HT-29 (cell line): ENCODE measurements at regions not wholly inside any gene's neighbourhood (a gene's known extent, or its start where the extent isn't known, plus 50 kb on each side); places are given as distances from the start of the nearest gene placed in this dataset.
"Not testable (repeated sequence)": the region's sequence is repeated elsewhere in the genome, so short reads cannot be mapped to it uniquely, and the experiment has no call there.

Source experiments
- DNase-seq: peaks from one replicate; pipeline ENCODE4 v3.0.0-alpha.2; 2015; ENCODE audit warnings: low spot score

DNA sequence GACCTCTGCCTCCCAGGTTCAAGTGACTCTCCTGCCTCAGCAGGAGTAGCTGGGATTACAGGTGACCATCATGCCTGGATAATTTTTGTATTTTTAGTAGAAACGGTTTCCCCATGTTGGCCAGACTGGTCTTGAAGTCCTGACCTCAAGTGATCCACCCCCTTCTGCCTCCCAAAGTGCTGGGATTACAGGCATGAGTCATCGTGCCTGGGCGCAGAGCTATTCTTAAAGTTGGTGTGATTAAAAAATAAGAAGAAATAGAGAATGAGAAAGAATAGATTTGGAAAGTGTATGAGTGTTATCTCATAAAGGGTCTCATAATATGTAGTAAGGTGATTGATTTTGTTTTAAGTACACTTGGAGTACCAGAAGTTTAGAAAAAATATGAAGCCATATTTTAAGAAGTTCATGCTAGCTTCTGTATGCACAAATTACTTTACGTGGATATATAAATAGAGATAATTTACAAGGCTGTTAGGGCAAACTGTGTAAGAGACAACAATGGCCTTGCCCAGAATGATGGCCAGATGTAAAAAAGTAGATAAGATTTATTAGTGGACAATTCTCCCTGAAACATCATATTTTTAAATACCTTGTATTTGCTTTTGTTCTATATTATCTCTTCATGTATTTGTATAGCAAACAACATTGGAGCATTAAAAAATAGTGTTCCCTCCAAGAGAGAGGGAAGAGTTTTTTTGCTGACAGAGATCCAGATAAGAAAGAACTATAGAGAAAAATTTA is 1108.5 kb downstream of the SLC16A7 start:
- no peak for DNase-seq

- no peak for DNase-seq
Measured at GRCh38 chr12:60710246-60710645, 1114.4 kb downstream of the SLC16A7 start.

DNA sequence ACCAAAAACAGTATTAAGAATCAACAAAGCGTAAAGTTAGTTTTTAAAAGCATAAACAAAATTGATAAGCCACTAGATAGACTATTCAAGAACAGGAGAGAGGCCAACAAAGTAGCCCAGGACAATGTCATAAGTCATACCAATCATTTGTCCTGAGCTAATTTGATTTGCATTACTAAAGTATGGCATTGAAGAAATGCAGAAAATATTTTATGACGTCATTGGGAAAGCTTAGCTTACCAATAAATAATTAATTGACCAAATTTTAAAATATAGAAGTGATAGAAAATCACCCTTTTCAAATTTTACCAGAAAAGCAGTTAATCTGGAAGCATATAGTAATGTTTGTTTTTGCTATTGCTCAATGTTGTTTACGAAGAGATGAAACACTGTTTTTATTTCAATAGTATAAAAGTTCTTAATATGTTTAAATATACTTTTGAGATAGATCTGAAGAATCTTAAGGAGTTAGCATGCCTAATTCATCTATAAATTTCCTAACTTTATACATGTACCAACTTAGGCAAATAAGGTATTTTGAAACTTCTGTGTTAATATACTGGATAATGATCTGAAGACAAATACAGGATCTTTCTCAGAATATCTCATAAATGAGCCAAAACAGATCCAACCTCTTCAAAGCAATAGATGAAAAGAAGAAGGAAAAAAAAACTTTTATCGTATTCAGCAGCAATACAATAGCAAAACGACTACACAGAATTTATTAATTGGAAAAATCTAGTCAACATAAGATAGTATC is 1118.5 kb downstream of the SLC16A7 start:
- DNase-seq: no peak

DNA sequence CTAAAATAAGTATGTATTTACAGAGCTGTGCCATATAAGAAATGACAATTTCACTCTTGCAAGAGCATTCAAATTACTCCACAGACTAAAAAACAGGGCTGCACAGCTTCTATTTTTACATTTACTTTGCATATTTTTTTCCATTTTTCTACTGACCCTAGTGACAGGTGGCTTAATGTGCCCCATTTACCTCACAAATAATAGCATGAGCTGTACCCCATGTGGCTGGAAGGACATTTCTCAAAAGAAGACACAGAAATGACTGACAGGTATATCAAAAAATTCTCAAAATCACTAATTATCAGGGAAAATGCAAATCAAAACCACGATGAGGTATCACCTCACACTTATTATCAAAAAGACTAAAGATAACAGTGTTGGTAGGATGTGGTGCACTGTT is 1128.6 kb downstream of the SLC16A7 start:
- DNase-seq: no peak

DNA sequence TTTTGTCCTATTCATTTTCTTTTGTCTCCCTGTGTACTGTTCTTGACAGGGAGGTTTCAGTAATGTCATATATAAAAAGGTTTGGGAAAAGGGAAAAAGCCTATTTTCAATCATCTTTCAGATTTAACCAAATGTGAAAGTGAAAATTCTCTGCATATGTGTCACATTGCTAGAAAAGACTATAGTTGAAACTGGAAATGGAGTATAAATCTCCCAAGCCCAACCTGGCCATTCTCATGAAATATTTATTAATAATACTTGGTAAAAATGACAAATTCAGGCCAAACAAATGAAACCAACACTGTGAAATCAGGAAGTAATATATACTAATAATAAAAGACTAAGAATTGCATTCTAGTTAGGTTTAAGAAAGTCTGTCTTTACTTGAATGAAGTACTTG is 1129.2 kb downstream of the SLC16A7 start:
- DNase-seq: no peak

- no peak for DNase-seq
Measured at GRCh38 chr12:60752589-60752988, 1156.8 kb downstream of the SLC16A7 start.

DNA sequence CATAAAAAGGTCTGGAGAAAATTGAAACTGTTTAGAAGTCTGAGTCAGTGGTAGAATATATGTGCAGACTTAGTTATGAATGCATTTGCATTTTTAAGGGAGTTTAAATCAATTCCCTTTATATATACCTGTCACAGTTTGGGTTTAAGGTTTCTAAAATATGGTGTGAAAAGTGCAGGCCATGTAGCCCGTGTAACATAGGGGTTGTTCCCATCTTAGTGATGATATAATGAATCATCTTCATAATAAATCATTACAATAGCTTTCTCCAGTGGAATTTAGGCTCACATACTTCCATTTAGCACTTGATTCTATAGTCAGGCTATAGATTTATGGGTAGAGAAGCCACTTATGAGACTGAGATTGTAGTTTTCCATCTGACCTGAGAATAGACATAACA is 1162.4 kb downstream of the SLC16A7 start:
- DNase-seq: no peak

DNA sequence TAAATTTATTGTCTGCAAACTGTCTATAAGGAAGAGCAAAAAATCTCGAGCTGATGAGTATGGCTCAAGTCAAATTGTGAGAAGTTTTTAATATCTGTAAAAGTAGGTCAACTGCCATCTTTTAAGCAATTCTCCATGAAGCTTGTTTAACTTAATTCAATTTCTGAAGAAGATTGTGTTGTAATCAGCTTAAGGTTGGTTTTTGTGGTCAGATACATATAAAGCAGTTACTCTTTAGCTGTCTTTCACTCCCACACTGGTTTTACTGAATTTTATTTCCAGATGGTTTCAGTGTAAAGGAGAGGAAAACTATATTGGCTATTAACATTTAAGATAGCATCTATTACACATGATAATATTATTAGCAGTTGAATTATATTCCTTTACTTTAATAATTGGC is 1165.1 kb downstream of the SLC16A7 start:
- DNase-seq: no peak

DNA sequence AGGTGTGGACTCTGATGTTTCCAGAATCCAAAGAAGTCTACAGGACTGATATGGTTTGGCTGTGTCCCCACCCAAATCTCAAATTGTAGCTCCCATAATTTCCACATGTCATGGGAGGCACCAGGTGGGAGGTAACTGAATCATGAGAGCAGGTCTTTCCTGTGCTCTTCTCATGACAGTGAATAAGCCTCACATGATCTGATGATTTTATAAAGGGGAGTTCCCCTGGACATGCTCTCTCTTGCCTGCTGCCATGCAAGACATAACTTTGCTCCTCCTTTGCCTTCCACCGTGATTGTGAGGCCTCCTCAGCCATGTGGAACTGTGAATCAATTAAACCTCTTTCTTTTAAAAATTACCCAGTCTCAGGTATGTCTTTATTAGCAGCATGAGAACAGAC is 1205.3 kb downstream of the SLC16A7 start:
- DNase-seq: not testable (repeated sequence)

DNA sequence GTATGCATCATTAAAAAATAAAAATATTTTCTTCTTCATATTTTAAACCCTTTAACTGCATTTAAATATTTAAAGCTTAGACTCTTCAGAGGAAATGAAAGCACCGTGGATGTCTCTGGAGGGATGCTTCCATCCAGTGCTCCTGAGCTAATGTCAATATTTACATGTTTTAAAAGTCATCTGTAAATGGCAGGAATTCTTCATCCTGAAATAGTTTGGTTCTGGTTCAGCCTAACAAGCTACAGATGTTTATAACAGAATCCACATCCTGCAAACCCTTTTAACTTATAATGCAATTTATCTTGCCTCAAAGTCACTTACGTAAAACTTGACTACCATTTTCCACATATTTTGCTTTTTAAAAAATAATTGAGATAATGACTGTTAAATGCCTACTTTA is 1207.3 kb downstream of the SLC16A7 start:
- no peak for DNase-seq

GRCh38 chr12:60805364-60805763 is 1209.5 kb downstream of the SLC16A7 start:
- DNase-seq: no peak

DNA sequence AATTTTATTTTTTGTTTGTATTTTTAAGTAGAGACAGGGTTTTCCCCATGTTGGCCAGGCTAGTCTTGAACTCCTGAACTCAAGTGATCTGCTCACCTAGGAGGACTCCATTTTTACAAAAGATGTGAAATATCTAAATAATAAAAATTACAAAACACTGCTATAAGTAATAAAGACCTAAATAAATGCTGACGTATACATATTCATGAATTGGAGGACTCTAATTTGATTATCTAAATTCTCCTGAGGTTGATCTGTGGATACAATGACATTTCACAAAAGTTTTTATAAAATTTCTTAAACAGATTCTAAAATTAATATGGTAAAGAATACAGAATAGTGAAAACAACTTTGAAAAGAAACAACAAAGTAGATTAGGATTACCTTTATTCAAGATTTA is 1224.0 kb downstream of the SLC16A7 start:
- no peak for DNase-seq

GRCh38 chr12:60822580-60822979 is 1226.8 kb downstream of the SLC16A7 start:
- DNase-seq: no peak

- no peak for DNase-seq
Measured at GRCh38 chr12:60830381-60830780, 1234.6 kb downstream of the SLC16A7 start.

- no peak for DNase-seq
Measured at GRCh38 chr12:60832290-60832689, 1236.5 kb downstream of the SLC16A7 start.

DNA sequence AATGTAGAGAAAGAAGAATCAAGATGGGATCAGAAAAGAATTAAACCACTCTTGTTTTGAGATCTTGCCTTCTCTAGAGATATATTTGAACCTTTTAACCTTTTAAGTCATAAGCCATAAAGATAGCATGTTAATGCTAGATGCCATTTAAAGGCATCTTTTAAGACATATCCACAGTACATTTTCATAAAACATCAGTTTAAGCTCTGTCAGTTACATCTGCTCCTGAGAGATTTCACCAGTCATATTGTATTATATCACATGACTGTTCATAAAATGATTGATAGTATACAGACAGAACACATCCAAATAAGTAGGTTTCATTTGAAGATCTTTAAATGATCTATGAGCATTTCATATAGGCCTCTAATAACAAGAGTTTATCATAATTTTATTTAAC is 1238.5 kb downstream of the SLC16A7 start:
- no peak for DNase-seq

DNA sequence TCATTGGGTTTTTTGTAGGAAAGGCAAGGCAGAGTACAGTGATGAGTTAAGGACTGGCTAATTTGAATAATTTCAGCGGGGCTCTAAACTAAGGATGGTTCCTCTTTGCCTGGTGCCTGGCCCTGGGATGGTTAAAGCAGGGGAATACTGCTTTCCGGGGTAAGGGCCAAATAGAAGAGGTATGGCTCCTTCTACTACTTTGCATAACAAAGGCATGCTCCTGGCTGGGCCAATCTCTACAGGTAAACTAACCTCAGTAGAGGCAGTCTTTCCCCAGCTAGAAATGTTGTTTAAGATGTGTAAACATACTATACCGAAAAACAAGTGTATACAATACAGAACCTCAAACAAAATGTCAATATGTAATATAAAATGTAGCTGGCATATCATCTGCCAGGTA is 1239.0 kb downstream of the SLC16A7 start:
- DNase-seq: no peak

GRCh38 chr12:60836651-60837050 is 1240.8 kb downstream of the SLC16A7 start:
- DNase-seq: no peak

- no peak for DNase-seq
Measured at GRCh38 chr12:60842181-60842580, 1246.4 kb downstream of the SLC16A7 start.

DNA sequence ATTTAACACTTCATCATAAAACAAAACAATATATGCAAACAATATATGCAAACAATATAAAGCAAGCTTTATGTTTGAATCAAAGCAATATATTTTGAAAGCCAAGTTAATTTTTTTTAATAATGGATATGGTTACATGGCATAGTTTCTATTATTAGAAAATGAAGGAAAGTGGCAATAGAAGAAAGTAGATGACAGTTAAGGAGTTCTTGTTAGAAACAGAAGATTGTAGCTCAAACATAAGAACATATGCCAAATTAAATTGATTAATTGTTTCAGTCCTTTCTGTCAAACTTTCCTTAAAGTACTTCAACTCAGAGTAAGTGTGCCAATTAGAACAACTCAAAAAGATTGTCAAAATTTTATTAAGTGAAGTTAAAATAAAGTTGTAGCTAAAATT is 1248.3 kb downstream of the SLC16A7 start:
- no peak for DNase-seq

- DNase-seq: no peak
Measured at GRCh38 chr12:60844875-60845274, 1249.0 kb downstream of the SLC16A7 start.

GRCh38 chr12:60845696-60846095 is 1249.9 kb downstream of the SLC16A7 start:
- DNase-seq: no peak

DNA sequence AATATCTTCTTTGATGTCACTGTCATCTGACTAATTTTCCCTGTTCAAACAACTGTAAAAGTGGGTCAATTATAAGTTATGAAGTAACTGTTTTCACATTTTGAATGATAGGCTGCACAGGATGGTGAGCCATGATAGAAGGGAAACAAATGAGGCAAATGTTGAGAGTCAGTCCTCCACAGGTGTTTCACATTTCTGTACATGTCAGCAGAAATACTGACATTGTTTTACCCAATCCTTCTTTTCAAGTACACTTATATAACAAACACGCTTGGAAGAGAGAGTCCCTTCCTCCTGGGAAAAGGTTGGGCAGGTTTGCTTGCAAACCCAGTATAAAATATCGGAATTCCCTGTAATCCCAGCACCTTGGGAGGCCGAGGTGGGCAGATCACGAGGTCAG is 1251.5 kb downstream of the SLC16A7 start:
- DNase-seq: no peak
